ENCODE measurements at regions not wholly inside any gene's neighbourhood (a gene's known extent, or its start where the extent isn't known, plus 50 kb on each side); places are given as distances from the start of the nearest gene placed in this dataset.

- CTCF ChIA-PET = no interaction called here
- in situ Hi-C loops (cut with MboI; ENCODE audit: low sequenced_read_pairs) = no loop called here
Observed at GRCh38 chr11:13102865-13103539, 93.9 kb downstream of the RASSF10 start.

More at GRCh38 chr11:13102865-13103539, 93.9 kb downstream of the RASSF10 start:
- H2AK9ac ChIP-seq (replicated peaks; ENCODE audit: low read depth, low read length, poor library complexity) = no peak overlapping the region
- H3K79me1 ChIP-seq (ENCODE audit: low read depth in 1 of 2, low read length in 2 of 2) = no peaks in the 10 kb centered on the region
- H3K4me2 ChIP-seq (ENCODE audit: low read depth, low read length) = no peak overlapping the region
- H4K5ac ChIP-seq (ENCODE audit: low read depth, low read length) = no peak overlapping the region
- no peaks in the 10 kb centered on the region for H3K9me1 ChIP-seq (ENCODE audit: insufficient read depth, low read length)
- H3K4me1 ChIP-seq (ENCODE audit: control insufficient read depth, insufficient read depth, low read length) = no peaks in the 10 kb centered on the region
- no peak overlapping the region for H2BK15ac ChIP-seq (ENCODE audit: low read depth, low read length)
- TF ChIP-seq SMC3 (IDR thresholded peaks at IDR 0.05; ENCODE audit: low read depth, low read length) (no peak), POLR2A (IDR thresholded peaks at IDR 0.05; ENCODE audit: low read depth, low read length) (no peak), MAZ (IDR thresholded peaks at IDR 0.05; ENCODE audit: borderline replicate concordance, low read depth, low read length) (no peak), MAFK (IDR thresholded peaks at IDR 0.05; ENCODE audit: low read depth, low read length) (no peak), USF2 (IDR thresholded peaks at IDR 0.05; ENCODE audit: low read depth, low read length) (no peak)
- H4K20me1 ChIP-seq (ENCODE audit: insufficient read depth, low read length) = no peaks in the 10 kb centered on the region
- ATAC-seq (ENCODE audit: low read depth) = no peak
- H3K4ac ChIP-seq (ENCODE audit: low read depth, low read length) = no peak overlapping the region
- WGBS, 2 experiments (ENCODE audit: extremely low coverage in 2 of 2, insufficient read length in 1 of 2) = no CpG with 5 or more reads among the region's 5 CpGs
- H4K8ac ChIP-seq (ENCODE audit: low read depth in 2 of 2, low read length in 2 of 2) = no peak overlapping the region
- H2BK120ac ChIP-seq (ENCODE audit: low read depth, low read length) = no peak overlapping the region
- H2AK5ac ChIP-seq (ENCODE audit: low read depth, low read length) = no peak overlapping the region
- no peaks in the 10 kb centered on the region; the same call in 1 of the 2 replicates for H3K9me3 ChIP-seq (ENCODE audit: control insufficient read depth, insufficient read depth, low read length)
- no peak overlapping the region for H3K18ac ChIP-seq (ENCODE audit: low read depth, low read length)
- no peaks in the 10 kb centered on the region for H3K36me3 ChIP-seq (ENCODE audit: control insufficient read depth, insufficient read depth, low read length)
- dilution Hi-C loops (cut with HindIII; ENCODE audit: low sequenced_read_pairs, unreplicated experiment) = no loop called here
- no peak overlapping the region for H3K14ac ChIP-seq (replicated peaks; ENCODE audit: low read depth, low read length)
- POLR2A ChIA-PET (ENCODE audit: unreplicated experiment) = no interaction called here
- H2BK20ac ChIP-seq (ENCODE audit: low read depth, low read length) = no peak overlapping the region
- no peak for DNase-seq
- no peak overlapping the region for H2AFZ ChIP-seq (replicated peaks; ENCODE audit: low read length, poor library complexity)
- H3K4me3 ChIP-seq (ENCODE audit: insufficient read depth, low read depth, low read length) = no peak overlapping the region
- H4K91ac ChIP-seq (ENCODE audit: insufficient read depth, low read depth, low read length) = no peak overlapping the region
- no peak overlapping the region for H3K9ac ChIP-seq (ENCODE audit: low read depth, low read length)
- intact Hi-C loops (cut with micrococcal nuclease) = no loop called here
- no peak overlapping the region for H3K56ac ChIP-seq (ENCODE audit: extremely low read depth, insufficient read depth, low read length)
- no TSS peak for BruUV-seq (replicated peaks)
- H3K27ac ChIP-seq (ENCODE audit: insufficient read depth, low read length) = no peak overlapping the region
- peaks cover 48% of the 10 kb centered on the region for H3K27me3 ChIP-seq (ENCODE audit: control insufficient read depth, insufficient read depth, low read length)
- no peak overlapping the region for H3K23ac ChIP-seq (ENCODE audit: low read depth, low read length)
- H2BK5ac ChIP-seq (ENCODE audit: low read depth, low read length, poor library complexity, severe bottlenecking) = no peak overlapping the region

Measured in IMR-90 (cell line).